ENCODE measurements at regions not wholly inside any gene's neighbourhood (a gene's known extent, or its start where the extent isn't known, plus 50 kb on each side); places are given as distances from the start of the nearest gene placed in this dataset.

DNA sequence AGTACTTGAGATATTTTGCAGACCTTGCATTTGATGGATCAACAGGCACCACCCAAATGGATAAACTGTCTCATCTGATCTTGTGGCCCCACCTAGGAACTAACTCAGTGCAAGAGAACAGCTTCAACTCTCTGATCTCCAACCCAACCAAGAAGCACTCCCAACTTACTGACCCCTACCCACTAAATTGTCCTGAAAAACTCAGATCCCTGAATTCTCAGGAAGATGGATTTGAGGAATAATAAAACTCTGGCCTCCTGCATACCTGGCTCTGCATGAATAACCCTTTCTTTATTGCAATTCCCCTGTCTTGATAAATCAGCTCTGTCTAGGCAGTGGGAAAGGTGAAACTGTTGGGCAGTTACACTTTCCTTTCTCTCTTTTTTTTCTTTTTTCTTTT lies 247.9 kb downstream of the ZPLD1 start:
- TF ChIP-seq, protein P1, sequence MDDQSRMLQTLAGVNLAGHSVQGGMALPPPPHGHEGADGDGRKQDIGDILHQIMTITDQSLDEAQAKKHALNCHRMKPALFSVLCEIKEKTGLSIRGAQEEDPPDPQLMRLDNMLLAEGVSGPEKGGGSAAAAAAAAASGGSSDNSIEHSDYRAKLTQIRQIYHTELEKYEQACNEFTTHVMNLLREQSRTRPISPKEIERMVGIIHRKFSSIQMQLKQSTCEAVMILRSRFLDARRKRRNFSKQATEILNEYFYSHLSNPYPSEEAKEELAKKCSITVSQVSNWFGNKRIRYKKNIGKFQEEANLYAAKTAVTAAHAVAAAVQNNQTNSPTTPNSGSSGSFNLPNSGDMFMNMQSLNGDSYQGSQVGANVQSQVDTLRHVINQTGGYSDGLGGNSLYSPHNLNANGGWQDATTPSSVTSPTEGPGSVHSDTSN (IDR thresholded peaks at IDR 0.05): no peak
- TF ChIP-seq, protein P2, sequence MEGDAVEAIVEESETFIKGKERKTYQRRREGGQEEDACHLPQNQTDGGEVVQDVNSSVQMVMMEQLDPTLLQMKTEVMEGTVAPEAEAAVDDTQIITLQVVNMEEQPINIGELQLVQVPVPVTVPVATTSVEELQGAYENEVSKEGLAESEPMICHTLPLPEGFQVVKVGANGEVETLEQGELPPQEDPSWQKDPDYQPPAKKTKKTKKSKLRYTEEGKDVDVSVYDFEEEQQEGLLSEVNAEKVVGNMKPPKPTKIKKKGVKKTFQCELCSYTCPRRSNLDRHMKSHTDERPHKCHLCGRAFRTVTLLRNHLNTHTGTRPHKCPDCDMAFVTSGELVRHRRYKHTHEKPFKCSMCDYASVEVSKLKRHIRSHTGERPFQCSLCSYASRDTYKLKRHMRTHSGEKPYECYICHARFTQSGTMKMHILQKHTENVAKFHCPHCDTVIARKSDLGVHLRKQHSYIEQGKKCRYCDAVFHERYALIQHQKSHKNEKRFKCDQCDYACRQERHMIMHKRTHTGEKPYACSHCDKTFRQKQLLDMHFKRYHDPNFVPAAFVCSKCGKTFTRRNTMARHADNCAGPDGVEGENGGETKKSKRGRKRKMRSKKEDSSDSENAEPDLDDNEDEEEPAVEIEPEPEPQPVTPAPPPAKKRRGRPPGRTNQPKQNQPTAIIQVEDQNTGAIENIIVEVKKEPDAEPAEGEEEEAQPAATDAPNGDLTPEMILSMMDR (IDR thresholded peaks at IDR 0.05): no peak
- TF ChIP-seq EP300 (IDR thresholded peaks at IDR 0.05): no peak

Data from A549 (cell line).